ENCODE measurements at regions not wholly inside any gene's neighbourhood (a gene's known extent, or its start where the extent isn't known, plus 50 kb on each side); places are given as distances from the start of the nearest gene placed in this dataset.

DNA sequence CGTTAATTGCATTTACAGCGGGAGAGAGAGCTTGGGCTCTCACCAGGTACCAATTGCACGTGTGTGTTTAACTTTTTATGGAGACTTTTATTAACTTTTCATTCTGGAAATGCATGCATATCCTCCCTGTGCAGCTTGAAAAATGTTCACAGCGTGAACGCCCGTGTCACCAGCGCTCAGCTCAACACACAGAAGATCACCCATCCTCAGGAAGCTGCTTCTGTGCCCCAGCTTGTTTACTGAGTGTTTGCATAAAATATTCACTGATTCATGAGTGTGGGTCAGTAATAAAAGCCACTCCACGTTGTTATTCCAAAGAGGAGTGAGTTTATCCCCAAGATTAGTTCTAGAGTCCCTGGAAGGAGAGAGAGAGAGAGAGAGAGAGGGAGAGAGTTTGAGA, 75.5 kb upstream of the FZD10 start:
- H3F3A ChIP-seq (ENCODE audit: insufficient read depth, low read length, poor library complexity, severe bottlenecking), result no peaks in the 10 kb centered on the region
- H3K9me3 ChIP-seq (ENCODE audit: low read length), result no peaks in the 10 kb centered on the region
- TF ChIP-seq MXI1 (conservative IDR thresholded peaks at IDR 0.05; ENCODE audit: poor library complexity, severe bottlenecking), result no peak
- no peak for TF ChIP-seq EZH2 (IDR thresholded peaks at IDR 0.05; ENCODE audit: borderline replicate concordance, insufficient read depth, low read length, poor library complexity, severe bottlenecking)
- TF ChIP-seq RAD21 (conservative IDR thresholded peaks at IDR 0.05), result no peak
- H3K27ac ChIP-seq (ENCODE audit: low read length), result no peak overlapping the region
- H3K27me3 ChIP-seq (ENCODE audit: insufficient read depth, low read depth, low read length), result no peaks in the 10 kb centered on the region
- no peak overlapping the region for H3K4me2 ChIP-seq (ENCODE audit: low read length)
- H4K20me1 ChIP-seq (ENCODE audit: insufficient read depth), result no peaks in the 10 kb centered on the region
- H3K79me2 ChIP-seq (replicated peaks; ENCODE audit: insufficient read depth, low read length), result no peaks in the 10 kb centered on the region
- H3K36me3 ChIP-seq (ENCODE audit: insufficient read depth, low read length), result no peaks in the 10 kb centered on the region
- H3K4me3 ChIP-seq (ENCODE audit: low read length), result no peak overlapping the region
- H3K9ac ChIP-seq (ENCODE audit: low read length), result no peak overlapping the region
- H3K9me2 ChIP-seq (ENCODE audit: insufficient read depth, low read length), result no peaks in the 10 kb centered on the region
- H2AFZ ChIP-seq (ENCODE audit: low read depth, low read length), result no peak overlapping the region

DNA sequence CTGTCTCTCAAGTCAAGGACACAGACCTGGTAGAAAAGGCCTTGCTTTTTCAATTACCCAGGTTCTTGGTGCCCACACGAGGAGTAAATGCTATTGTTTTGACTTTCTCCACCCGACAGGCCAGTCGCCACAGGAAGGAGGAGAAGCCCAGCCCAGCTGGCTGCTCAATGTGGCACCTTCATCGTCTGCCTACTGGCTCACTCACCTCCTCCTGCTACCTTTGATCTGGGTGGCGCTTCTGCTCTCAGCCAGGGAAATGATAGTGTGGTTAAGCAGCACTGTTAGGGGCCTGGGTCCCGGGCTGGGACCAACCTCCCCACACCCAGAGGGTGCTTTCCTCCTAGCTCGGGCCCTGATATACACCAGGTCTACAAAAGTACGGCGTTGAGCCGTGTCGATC, 75.0 kb upstream of the FZD10 start:
- Histone ChIP-seq H3K9me2 (ENCODE audit: insufficient read depth, low read length) (no peaks in the 10 kb centered on the region), H4K20me1 (ENCODE audit: insufficient read depth) (no peaks in the 10 kb centered on the region), H3K79me2 (replicated peaks; ENCODE audit: insufficient read depth, low read length) (no peaks in the 10 kb centered on the region), H3K36me3 (ENCODE audit: insufficient read depth, low read length) (no peaks in the 10 kb centered on the region), H3F3A (ENCODE audit: insufficient read depth, low read length, poor library complexity, severe bottlenecking) (no peaks in the 10 kb centered on the region), H3K27ac (ENCODE audit: low read length) (no peak overlapping the region), H3K27me3 (ENCODE audit: insufficient read depth, low read depth, low read length) (no peaks in the 10 kb centered on the region), H3K4me2 (ENCODE audit: low read length) (no peak overlapping the region), H3K4me3 (ENCODE audit: low read length) (no peak overlapping the region), H2AFZ (ENCODE audit: low read depth, low read length) (no peak overlapping the region), H3K9me3 (ENCODE audit: low read length) (no peaks in the 10 kb centered on the region), H3K9ac (ENCODE audit: low read length) (no peak overlapping the region)
- TF ChIP-seq MXI1 (conservative IDR thresholded peaks at IDR 0.05; ENCODE audit: poor library complexity, severe bottlenecking) (no peak), POLR2AphosphoS5 (IDR thresholded peaks at IDR 0.05) (no peak), SMC3 (conservative IDR thresholded peaks at IDR 0.05; ENCODE audit: poor library complexity) (no peak), RAD21 (conservative IDR thresholded peaks at IDR 0.05) (no peak)
- TF ChIP-seq, protein P1, sequence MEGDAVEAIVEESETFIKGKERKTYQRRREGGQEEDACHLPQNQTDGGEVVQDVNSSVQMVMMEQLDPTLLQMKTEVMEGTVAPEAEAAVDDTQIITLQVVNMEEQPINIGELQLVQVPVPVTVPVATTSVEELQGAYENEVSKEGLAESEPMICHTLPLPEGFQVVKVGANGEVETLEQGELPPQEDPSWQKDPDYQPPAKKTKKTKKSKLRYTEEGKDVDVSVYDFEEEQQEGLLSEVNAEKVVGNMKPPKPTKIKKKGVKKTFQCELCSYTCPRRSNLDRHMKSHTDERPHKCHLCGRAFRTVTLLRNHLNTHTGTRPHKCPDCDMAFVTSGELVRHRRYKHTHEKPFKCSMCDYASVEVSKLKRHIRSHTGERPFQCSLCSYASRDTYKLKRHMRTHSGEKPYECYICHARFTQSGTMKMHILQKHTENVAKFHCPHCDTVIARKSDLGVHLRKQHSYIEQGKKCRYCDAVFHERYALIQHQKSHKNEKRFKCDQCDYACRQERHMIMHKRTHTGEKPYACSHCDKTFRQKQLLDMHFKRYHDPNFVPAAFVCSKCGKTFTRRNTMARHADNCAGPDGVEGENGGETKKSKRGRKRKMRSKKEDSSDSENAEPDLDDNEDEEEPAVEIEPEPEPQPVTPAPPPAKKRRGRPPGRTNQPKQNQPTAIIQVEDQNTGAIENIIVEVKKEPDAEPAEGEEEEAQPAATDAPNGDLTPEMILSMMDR (IDR thresholded peaks at IDR 0.05; ENCODE audit: poor library complexity, severe bottlenecking), result no peak

DNA sequence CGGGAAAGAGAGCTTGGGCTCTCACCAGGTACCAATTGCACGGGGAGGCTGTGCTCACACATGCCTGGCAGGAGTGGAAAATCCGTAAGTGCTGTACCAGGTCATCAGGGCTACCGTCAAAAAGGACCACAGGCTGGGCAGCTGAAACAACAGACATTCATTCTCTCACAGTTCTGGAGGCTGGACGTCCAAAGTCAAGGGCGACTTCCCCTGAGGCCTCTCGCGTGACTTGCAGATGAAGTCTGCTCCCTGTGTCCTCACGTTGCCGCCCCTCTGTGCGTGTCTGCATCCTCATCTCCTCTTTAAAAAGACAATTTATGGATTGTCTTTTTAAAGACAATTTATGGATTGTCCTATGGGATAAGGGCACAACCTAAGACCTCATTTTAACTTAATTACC, 73.8 kb upstream of the FZD10 start:
- no peaks in the 10 kb centered on the region for H3K36me3 ChIP-seq (ENCODE audit: insufficient read depth, low read length)
- no peaks in the 10 kb centered on the region for H3K27me3 ChIP-seq (ENCODE audit: insufficient read depth, low read depth, low read length)
- H3K9ac ChIP-seq (ENCODE audit: low read length), result no peak overlapping the region
- no peak overlapping the region for H3K4me2 ChIP-seq (ENCODE audit: low read length)
- TF ChIP-seq SMC3 (conservative IDR thresholded peaks at IDR 0.05; ENCODE audit: poor library complexity) (no peak), POLR2AphosphoS5 (IDR thresholded peaks at IDR 0.05) (no peak), EZH2 (IDR thresholded peaks at IDR 0.05; ENCODE audit: borderline replicate concordance, insufficient read depth, low read length, poor library complexity, severe bottlenecking) (no peak), EP300 (conservative IDR thresholded peaks at IDR 0.05; ENCODE audit: poor library complexity, severe bottlenecking) (no peak), MXI1 (conservative IDR thresholded peaks at IDR 0.05; ENCODE audit: poor library complexity, severe bottlenecking) (no peak), RAD21 (conservative IDR thresholded peaks at IDR 0.05) (no peak), TAF1 (IDR thresholded peaks at IDR 0.05; ENCODE audit: low read depth) (no peak)
- TF ChIP-seq, protein P1 (IDR thresholded peaks at IDR 0.05; ENCODE audit: poor library complexity, severe bottlenecking), result no peak
- TF ChIP-seq, protein P2, sequence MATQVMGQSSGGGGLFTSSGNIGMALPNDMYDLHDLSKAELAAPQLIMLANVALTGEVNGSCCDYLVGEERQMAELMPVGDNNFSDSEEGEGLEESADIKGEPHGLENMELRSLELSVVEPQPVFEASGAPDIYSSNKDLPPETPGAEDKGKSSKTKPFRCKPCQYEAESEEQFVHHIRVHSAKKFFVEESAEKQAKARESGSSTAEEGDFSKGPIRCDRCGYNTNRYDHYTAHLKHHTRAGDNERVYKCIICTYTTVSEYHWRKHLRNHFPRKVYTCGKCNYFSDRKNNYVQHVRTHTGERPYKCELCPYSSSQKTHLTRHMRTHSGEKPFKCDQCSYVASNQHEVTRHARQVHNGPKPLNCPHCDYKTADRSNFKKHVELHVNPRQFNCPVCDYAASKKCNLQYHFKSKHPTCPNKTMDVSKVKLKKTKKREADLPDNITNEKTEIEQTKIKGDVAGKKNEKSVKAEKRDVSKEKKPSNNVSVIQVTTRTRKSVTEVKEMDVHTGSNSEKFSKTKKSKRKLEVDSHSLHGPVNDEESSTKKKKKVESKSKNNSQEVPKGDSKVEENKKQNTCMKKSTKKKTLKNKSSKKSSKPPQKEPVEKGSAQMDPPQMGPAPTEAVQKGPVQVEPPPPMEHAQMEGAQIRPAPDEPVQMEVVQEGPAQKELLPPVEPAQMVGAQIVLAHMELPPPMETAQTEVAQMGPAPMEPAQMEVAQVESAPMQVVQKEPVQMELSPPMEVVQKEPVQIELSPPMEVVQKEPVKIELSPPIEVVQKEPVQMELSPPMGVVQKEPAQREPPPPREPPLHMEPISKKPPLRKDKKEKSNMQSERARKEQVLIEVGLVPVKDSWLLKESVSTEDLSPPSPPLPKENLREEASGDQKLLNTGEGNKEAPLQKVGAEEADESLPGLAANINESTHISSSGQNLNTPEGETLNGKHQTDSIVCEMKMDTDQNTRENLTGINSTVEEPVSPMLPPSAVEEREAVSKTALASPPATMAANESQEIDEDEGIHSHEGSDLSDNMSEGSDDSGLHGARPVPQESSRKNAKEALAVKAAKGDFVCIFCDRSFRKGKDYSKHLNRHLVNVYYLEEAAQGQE (IDR thresholded peaks at IDR 0.05; ENCODE audit: borderline replicate concordance), result no peak
- H4K20me1 ChIP-seq (ENCODE audit: insufficient read depth), result no peaks in the 10 kb centered on the region
- H3K79me2 ChIP-seq (replicated peaks; ENCODE audit: insufficient read depth, low read length), result no peaks in the 10 kb centered on the region
- no peaks in the 10 kb centered on the region for H3F3A ChIP-seq (ENCODE audit: insufficient read depth, low read length, poor library complexity, severe bottlenecking)
- no peaks in the 10 kb centered on the region for H3K9me2 ChIP-seq (ENCODE audit: insufficient read depth, low read length)
- H2AFZ ChIP-seq (ENCODE audit: low read depth, low read length), result no peak overlapping the region
- H3K27ac ChIP-seq (ENCODE audit: low read length), result no peak overlapping the region
- no peaks in the 10 kb centered on the region for H3K9me3 ChIP-seq (ENCODE audit: low read length)
- H3K4me3 ChIP-seq (ENCODE audit: low read length), result no peak overlapping the region

All from neural cell (in vitro differentiated cells).